IMR-90 (cell line): ENCODE measurements at regions not wholly inside any gene's neighbourhood (a gene's known extent, or its start where the extent isn't known, plus 50 kb on each side); places are given as distances from the start of the nearest gene placed in this dataset.

Experiments used
- ATAC-seq: fragments of 200-7000 bp; cut with Tn5 transposase; 2 replicates; pipeline ENCODE4 v1.9.1; 2020; ENCODE audit warnings: low read depth, mild to moderate bottlenecking, moderate library complexity
- BruUV-seq: library from RNA; stranded (reverse); fragments of 400-500 nt; replicated peaks from 2 replicates; lab custom pipeline; 2021; lab: Mats Ljungman, UMichigan
- CTCF ChIA-PET: fragments of 300-600 bp; formaldehyde crosslinking; extraction: SDS; loops from one replicate; lab custom pipeline; 2021; ENCODE audit warnings: antibody characterized with exemption; lab: Yijun Ruan, JAX
- POLR2A ChIA-PET: fragments of 300-600 bp; sonication (Branson Sonifier 250); formaldehyde crosslinking; loops from one replicate; lab custom pipeline; 2022; ENCODE audit warnings: antibody characterized with exemption; ENCODE audit not compliant: unreplicated experiment; lab: Charles Lee
- DNase-seq: peaks from one replicate; pipeline ENCODE4 v3.0.0; 2013
- H2AFZ ChIP-seq: replicated peaks from 2 replicates; pipeline ENCODE3; 2013; ENCODE audit warnings: low read length, mild to moderate bottlenecking; ENCODE audit not compliant: poor library complexity
- H2AK5ac ChIP-seq: 2 replicates; pipeline ENCODE4 v1.6.1; 2013; ENCODE audit warnings: low read depth, low read length, inconsistent platforms
- H2AK9ac ChIP-seq: replicated peaks from 2 replicates; pipeline ENCODE3; 2013; ENCODE audit warnings: mild to moderate bottlenecking, low read depth, low read length, moderate library complexity; ENCODE audit not compliant: poor library complexity
- H2BK120ac ChIP-seq: 2 replicates; pipeline ENCODE4 v1.6.1; 2013; ENCODE audit warnings: low read depth, low read length, inconsistent platforms
- H2BK15ac ChIP-seq: 3 replicates; pipeline ENCODE4 v1.6.1; 2013; ENCODE audit warnings: low read depth, low read length, inconsistent platforms
- H2BK20ac ChIP-seq: 2 replicates; pipeline ENCODE4 v1.6.1; 2013; ENCODE audit warnings: low read depth, mild to moderate bottlenecking, inconsistent platforms, low read length, moderate library complexity
- H2BK5ac ChIP-seq: 2 replicates; pipeline ENCODE4 v1.6.1; 2013; ENCODE audit warnings: mild to moderate bottlenecking, low read depth, low read length, inconsistent platforms; ENCODE audit not compliant: poor library complexity, severe bottlenecking
- H3K14ac ChIP-seq: replicated peaks from 2 replicates; pipeline ENCODE4 v1.6.1; 2013; ENCODE audit warnings: low read depth, low read length, inconsistent platforms
- H3K18ac ChIP-seq: 2 replicates; pipeline ENCODE4 v1.6.1; 2013; ENCODE audit warnings: low read depth, low read length, control low read depth
- H3K23ac ChIP-seq: 2 replicates; pipeline ENCODE4 v1.6.1; 2013; ENCODE audit warnings: low read depth, low read length, inconsistent platforms
- H3K27ac ChIP-seq: 2 replicates; pipeline ENCODE4 v1.5.1; 2013; ENCODE audit warnings: mild to moderate bottlenecking, control low read depth, low read length; ENCODE audit not compliant: insufficient read depth
- H3K27me3 ChIP-seq: 2 replicates; pipeline ENCODE4 v1.6.1; 2013; ENCODE audit warnings: low read length; ENCODE audit not compliant: control insufficient read depth, insufficient read depth
- H3K36me3 ChIP-seq: 2 replicates; pipeline ENCODE4 v1.6.1; 2013; ENCODE audit warnings: low read length, mixed read lengths; ENCODE audit not compliant: control insufficient read depth, insufficient read depth
- H3K4ac ChIP-seq: 2 replicates; pipeline ENCODE4 v1.6.1; 2013; ENCODE audit warnings: low read depth, low read length, inconsistent platforms
- H3K4me1 ChIP-seq: 2 replicates; pipeline ENCODE4 v1.6.1; 2013; ENCODE audit warnings: low read length, mixed read lengths; ENCODE audit not compliant: control insufficient read depth, insufficient read depth
- H3K4me2 ChIP-seq: 2 replicates; pipeline ENCODE4 v1.6.1; 2013; ENCODE audit warnings: low read depth, mild to moderate bottlenecking, control low read depth, low read length, moderate library complexity
- H3K4me3 ChIP-seq: 2 replicates; pipeline ENCODE4 v1.5.1; 2013; ENCODE audit warnings: low read depth, mild to moderate bottlenecking, control low read depth, low read length, moderate library complexity; ENCODE audit not compliant: insufficient read depth
- H3K56ac ChIP-seq: 2 replicates; pipeline ENCODE4 v1.6.1; 2013; ENCODE audit warnings: low read length, inconsistent platforms; ENCODE audit not compliant: insufficient read depth; ENCODE audit errors: extremely low read depth
- H3K79me1 ChIP-seq, 2 experiments: 2 replicates each; pipeline ENCODE4 v1.6.1; 2013; ENCODE audit warnings: low read length in 2 of 2, inconsistent platforms in 1 of 2, low read depth in 1 of 2
- H3K9ac ChIP-seq: 2 replicates; pipeline ENCODE4 v1.6.1; 2013; ENCODE audit warnings: low read depth, low read length, control low read depth
- H3K9me1 ChIP-seq: 2 replicates; pipeline ENCODE4 v1.6.1; 2013; ENCODE audit warnings: low read length, inconsistent platforms; ENCODE audit not compliant: insufficient read depth
- H3K9me3 ChIP-seq: 2 replicates; pipeline ENCODE4 v1.6.1; 2013; ENCODE audit warnings: low read length; ENCODE audit not compliant: control insufficient read depth, insufficient read depth
- H4K20me1 ChIP-seq: 2 replicates; pipeline ENCODE4 v1.6.1; 2013; ENCODE audit warnings: low read length, inconsistent platforms; ENCODE audit not compliant: insufficient read depth
- H4K5ac ChIP-seq: 2 replicates; pipeline ENCODE4 v1.6.1; 2013; ENCODE audit warnings: mild to moderate bottlenecking, low read depth, low read length, control low read depth
- H4K8ac ChIP-seq, 2 experiments: 2 replicates each; pipeline ENCODE4 v1.6.1; 2013; ENCODE audit warnings: low read depth in 2 of 2, low read length in 2 of 2, control low read depth in 1 of 2, inconsistent platforms in 1 of 2
- H4K91ac ChIP-seq: 2 replicates; pipeline ENCODE4 v1.6.1; 2013; ENCODE audit warnings: low read depth, low read length, inconsistent platforms; ENCODE audit not compliant: insufficient read depth
- BHLHE40 ChIP-seq: fragments of 150-350 bp; IDR thresholded peaks from 2 replicates; pipeline ENCODE4 v1.6.1; 2016; ENCODE audit warnings: mild to moderate bottlenecking, low read depth, low read length
- ELK1 ChIP-seq: fragments of 150-350 bp; IDR thresholded peaks from 2 replicates; pipeline ENCODE4 v1.6.1; 2016; ENCODE audit warnings: low read depth, mild to moderate bottlenecking, low read length, moderate library complexity, borderline replicate concordance
- FOS ChIP-seq: fragments of 150-350 bp; IDR thresholded peaks from 2 replicates; pipeline ENCODE4 v1.6.1; 2016; ENCODE audit warnings: low read depth, low read length
- MAFK ChIP-seq: IDR thresholded peaks from 2 replicates; pipeline ENCODE4 v1.6.1; 2012; ENCODE audit warnings: low read depth, low read length, improper control_type of control experiment
- MAZ ChIP-seq: IDR thresholded peaks from 2 replicates; pipeline ENCODE4 v1.6.1; 2012; ENCODE audit warnings: low read depth, mild to moderate bottlenecking, low read length, improper control_type of control experiment, moderate library complexity, borderline replicate concordance
- MXI1 ChIP-seq: IDR thresholded peaks from 2 replicates; pipeline ENCODE4 v1.6.1; 2012; ENCODE audit warnings: low read depth, mild to moderate bottlenecking, low read length, moderate library complexity, borderline replicate concordance
- RCOR1 ChIP-seq: IDR thresholded peaks from 2 replicates; pipeline ENCODE4 v1.6.1; 2012; ENCODE audit warnings: mild to moderate bottlenecking, low read length, improper control_type of control experiment; ENCODE audit not compliant: insufficient replicate concordance
- SMC3 ChIP-seq: fragments of 150-350 bp; IDR thresholded peaks from 2 replicates; pipeline ENCODE4 v1.6.1; 2016; ENCODE audit warnings: low read depth, mild to moderate bottlenecking, antibody characterized with exemption, low read length, moderate library complexity
- USF2 ChIP-seq: fragments of 150-350 bp; IDR thresholded peaks from 2 replicates; pipeline ENCODE4 v1.6.1; 2017; ENCODE audit warnings: mild to moderate bottlenecking, antibody characterized with exemption, low read length, low read depth
- WGBS, 2 experiments: methylation state at CpG; one replicate each; pipeline versions ENCODE4 v1.1.5 to v1.1.7; 2013; ENCODE audit warnings: missing lambda C conversion rate in 2 of 2; ENCODE audit not compliant: insufficient read length in 1 of 2; ENCODE audit errors: extremely low coverage in 2 of 2; 5-methylcytosine and 5-hydroxymethylcytosine counted together
- dilution Hi-C: fragments of 300-500 bp; cut with HindIII; formaldehyde crosslinking; loops from one replicate; pipeline ENCODE4 v1.14.3; 2018; ENCODE audit warnings: low sequenced_read_pairs; ENCODE audit not compliant: unreplicated experiment
- in situ Hi-C: fragments of 300-500 bp; cut with MboI; formaldehyde crosslinking; loops from 3 replicates; pipeline ENCODE4 v1.14.3; 2019; ENCODE audit warnings: low sequenced_read_pairs, inconsistent platforms, mixed read lengths
- intact Hi-C: fragments of 100-400 bp; cut with micrococcal nuclease; formaldehyde crosslinking; loops from 2 replicates; pipeline ENCODE4 v1.10.0; 2022

- DNase-seq (no peak), ATAC-seq (no peak)
- Histone ChIP-seq H3K27ac (no peak overlapping the region), H3K4me2 (no peak overlapping the region), H3K56ac (no peak overlapping the region), H4K20me1 (no peaks in the 10 kb centered on the region), H4K91ac (peak overlapping the region; percentile 23; the same call in 1 of the 2 replicates), H3K36me3 (no peaks in the 10 kb centered on the region), H4K8ac (no peak overlapping the region), H2AFZ (no peak overlapping the region), H3K4me1 (peaks cover 12% of the 10 kb centered on the region), H3K9me3 (no peaks in the 10 kb centered on the region), H3K9ac (no peak overlapping the region), H3K4me3 (no peak overlapping the region), H2BK15ac (peak overlapping the region; percentile 54; the same call in 1 of the 3 replicates), H3K14ac (no peak overlapping the region; the same call in 1 of the 2 replicates), H2AK9ac (no peak overlapping the region), H4K5ac (no peak overlapping the region), H3K4ac (no peak overlapping the region), H2BK5ac (no peak overlapping the region), H3K18ac (no peak overlapping the region), H3K9me1 (0 out of 2 replicates have a peak, but pooled peaks cover 5% of the 10 kb centered on the region), H3K23ac (no peak overlapping the region), H3K79me1 (no peaks in the 10 kb centered on the region), H2BK20ac (peak overlapping the region; percentile 20; the same call in 1 of the 2 replicates), H2BK120ac (no peak overlapping the region), H2AK5ac (0 out of 2 replicates have a peak overlapping the region, but pooled peaks have one; percentile 18), H3K27me3 (no peaks in the 10 kb centered on the region)
- ChIA-PET POLR2A (no interaction called here), CTCF (no interaction called here)
- 88% methylated on average over 1 of the region's 3 CpGs; no CpG with 5 or more reads in 1 of the 2 experiments for WGBS, 2 experiments
- in situ Hi-C loops = no loop called here
- intact Hi-C loops = no loop called here
- BruUV-seq = no TSS peak
- TF ChIP-seq FOS (no peak), MAFK (no peak), BHLHE40 (no peak), MAZ (no peak), RCOR1 (no peak), SMC3 (no peak), USF2 (no peak), ELK1 (no peak), MXI1 (no peak)
- dilution Hi-C loops = no loop called here
Measured at GRCh38 chr13:28566283-28566682, 71.4 kb upstream of the FLT1 start.
